ENCODE measurements at regions not wholly inside any gene's neighbourhood (a gene's known extent, or its start where the extent isn't known, plus 50 kb on each side); places are given as distances from the start of the nearest gene placed in this dataset.

GRCh38 chr5:6279607-6280006 is 98.7 kb downstream of the MED10 start:
- no peak overlapping the region for H3K9ac ChIP-seq (ENCODE audit: low read length in 5 of 5)
- H3K27me3 ChIP-seq (ENCODE audit: control insufficient read depth in 5 of 5, insufficient read depth in 4 of 5, low read length in 5 of 5), result peaks cover 0 to 4% (median 0%) of the 10 kb centered on the region in 5 donors
- no peaks in the 10 kb centered on the region for H3K36me3 ChIP-seq (ENCODE audit: control insufficient read depth in 5 of 5, insufficient read depth in 5 of 5, low read length in 5 of 5)
- no peaks in the 10 kb centered on the region for H3K9me3 ChIP-seq (ENCODE audit: control insufficient read depth in 5 of 5, low read length in 5 of 5)
- H3K4me1 ChIP-seq (ENCODE audit: control insufficient read depth in 5 of 5, insufficient read depth in 5 of 5, low read length in 5 of 5), result no peaks in the 10 kb centered on the region
- no peak overlapping the region for H3K4me3 ChIP-seq (ENCODE audit: low read depth in 1 of 5, low read length in 5 of 5)
- no peak overlapping the region for H3K27ac ChIP-seq (ENCODE audit: low read depth, low read length)

- Histone ChIP-seq H3K36me3 (ENCODE audit: control insufficient read depth in 5 of 5, insufficient read depth in 5 of 5, low read length in 5 of 5) (no peaks in the 10 kb centered on the region), H3K27ac (ENCODE audit: low read depth, low read length) (no peak overlapping the region), H3K9me3 (ENCODE audit: control insufficient read depth in 5 of 5, low read length in 5 of 5) (peaks cover 0 to 6% (median 0%) of the 10 kb centered on the region in 5 donors), H3K27me3 (ENCODE audit: control insufficient read depth in 5 of 5, insufficient read depth in 4 of 5, low read length in 5 of 5) (peaks cover 0 to 6% (median 0%) of the 10 kb centered on the region in 5 donors), H3K4me3 (ENCODE audit: low read depth in 1 of 5, low read length in 5 of 5) (no peak overlapping the region), H3K4me1 (ENCODE audit: control insufficient read depth in 5 of 5, insufficient read depth in 5 of 5, low read length in 5 of 5) (no peaks in the 10 kb centered on the region), H3K9ac (ENCODE audit: low read length in 5 of 5) (no peak overlapping the region)
These were observed 103.4 kb downstream of the MED10 start for GRCh38 chr5:6274846-6275543.

- H3K27ac ChIP-seq (ENCODE audit: low read depth, low read length), result no peak overlapping the region
- H3K9ac ChIP-seq (ENCODE audit: low read length in 5 of 5), result no peak overlapping the region
These were observed 104.6 kb downstream of the MED10 start for GRCh38 chr5:6273749-6274148.

GRCh38 chr5:6273090-6273735 is 105.1 kb downstream of the MED10 start:
- peaks cover 0 to 6% (median 0%) of the 10 kb centered on the region in 5 donors for H3K9me3 ChIP-seq (ENCODE audit: control insufficient read depth in 5 of 5, low read length in 5 of 5)
- H3K4me3 ChIP-seq (ENCODE audit: low read depth in 1 of 5, low read length in 5 of 5), result no peak overlapping the region
- H3K36me3 ChIP-seq (ENCODE audit: control insufficient read depth in 5 of 5, insufficient read depth in 5 of 5, low read length in 5 of 5), result no peaks in the 10 kb centered on the region
- H3K27ac ChIP-seq (ENCODE audit: low read depth, low read length), result no peak overlapping the region
- H3K9ac ChIP-seq (ENCODE audit: low read length in 5 of 5), result no peak overlapping the region
- no peaks in the 10 kb centered on the region for H3K4me1 ChIP-seq (ENCODE audit: control insufficient read depth in 5 of 5, insufficient read depth in 5 of 5, low read length in 5 of 5)
- peaks cover 0 to 6% (median 0%) of the 10 kb centered on the region in 5 donors for H3K27me3 ChIP-seq (ENCODE audit: control insufficient read depth in 5 of 5, insufficient read depth in 4 of 5, low read length in 5 of 5)

More at GRCh38 chr5:6273749-6274148, 104.6 kb downstream of the MED10 start:
- H3K36me3 ChIP-seq (ENCODE audit: control insufficient read depth in 5 of 5, insufficient read depth in 5 of 5, low read length in 5 of 5), result no peaks in the 10 kb centered on the region
- peaks cover 0 to 6% (median 0%) of the 10 kb centered on the region in 5 donors for H3K27me3 ChIP-seq (ENCODE audit: control insufficient read depth in 5 of 5, insufficient read depth in 4 of 5, low read length in 5 of 5)
- no peaks in the 10 kb centered on the region for H3K4me1 ChIP-seq (ENCODE audit: control insufficient read depth in 5 of 5, insufficient read depth in 5 of 5, low read length in 5 of 5)
- no peak overlapping the region for H3K4me3 ChIP-seq (ENCODE audit: low read depth in 1 of 5, low read length in 5 of 5)
- peaks cover 0 to 6% (median 0%) of the 10 kb centered on the region in 5 donors for H3K9me3 ChIP-seq (ENCODE audit: control insufficient read depth in 5 of 5, low read length in 5 of 5)

- Histone ChIP-seq H3K4me3 (ENCODE audit: low read depth in 1 of 5, low read length in 5 of 5) (no peak overlapping the region), H3K36me3 (ENCODE audit: control insufficient read depth in 5 of 5, insufficient read depth in 5 of 5, low read length in 5 of 5) (no peaks in the 10 kb centered on the region), H3K9me3 (ENCODE audit: control insufficient read depth in 5 of 5, low read length in 5 of 5) (peaks cover 0 to 10% (median 0%) of the 10 kb centered on the region in 5 donors), H3K4me1 (ENCODE audit: control insufficient read depth in 5 of 5, insufficient read depth in 5 of 5, low read length in 5 of 5) (no peaks in the 10 kb centered on the region), H3K9ac (ENCODE audit: low read length in 5 of 5) (no peak overlapping the region), H3K27me3 (ENCODE audit: control insufficient read depth in 5 of 5, insufficient read depth in 4 of 5, low read length in 5 of 5) (peaks cover 0 to 2% (median 0%) of the 10 kb centered on the region in 5 donors), H3K27ac (ENCODE audit: low read depth, low read length) (no peak overlapping the region)
These were observed 108.4 kb downstream of the MED10 start for GRCh38 chr5:6269925-6270324.

GRCh38 chr5:6266671-6267197 is 111.6 kb downstream of the MED10 start:
- H3K4me3 ChIP-seq (ENCODE audit: low read depth in 1 of 5, low read length in 5 of 5), result no peak overlapping the region
- peaks cover 0 to 10% (median 0%) of the 10 kb centered on the region in 5 donors for H3K9me3 ChIP-seq (ENCODE audit: control insufficient read depth in 5 of 5, low read length in 5 of 5)
- H3K4me1 ChIP-seq (ENCODE audit: control insufficient read depth in 5 of 5, insufficient read depth in 5 of 5, low read length in 5 of 5), result no peaks in the 10 kb centered on the region
- H3K27ac ChIP-seq (ENCODE audit: low read depth, low read length), result no peak overlapping the region
- no peaks in the 10 kb centered on the region for H3K36me3 ChIP-seq (ENCODE audit: control insufficient read depth in 5 of 5, insufficient read depth in 5 of 5, low read length in 5 of 5)
- H3K9ac ChIP-seq (ENCODE audit: low read length in 5 of 5), result no peak overlapping the region
- no peaks in the 10 kb centered on the region for H3K27me3 ChIP-seq (ENCODE audit: control insufficient read depth in 5 of 5, insufficient read depth in 4 of 5, low read length in 5 of 5)

- H3K36me3 ChIP-seq (ENCODE audit: control insufficient read depth in 5 of 5, insufficient read depth in 5 of 5, low read length in 5 of 5), result no peaks in the 10 kb centered on the region
- no peak overlapping the region for H3K9ac ChIP-seq (ENCODE audit: low read length in 5 of 5)
- no peak overlapping the region for H3K27ac ChIP-seq (ENCODE audit: low read depth, low read length)
- no peaks in the 10 kb centered on the region for H3K27me3 ChIP-seq (ENCODE audit: control insufficient read depth in 5 of 5, insufficient read depth in 4 of 5, low read length in 5 of 5)
- no peaks in the 10 kb centered on the region for H3K4me1 ChIP-seq (ENCODE audit: control insufficient read depth in 5 of 5, insufficient read depth in 5 of 5, low read length in 5 of 5)
- H3K4me3 ChIP-seq (ENCODE audit: low read depth in 1 of 5, low read length in 5 of 5), result no peak overlapping the region
- peaks cover 0 to 4% (median 0%) of the 10 kb centered on the region in 5 donors for H3K9me3 ChIP-seq (ENCODE audit: control insufficient read depth in 5 of 5, low read length in 5 of 5)
These were observed 114.0 kb downstream of the MED10 start for GRCh38 chr5:6264394-6264793.

GRCh38 chr5:6262651-6263363 is 115.5 kb downstream of the MED10 start:
- Histone ChIP-seq H3K4me3 (ENCODE audit: low read depth in 1 of 5, low read length in 5 of 5) (no peak overlapping the region), H3K9me3 (ENCODE audit: control insufficient read depth in 5 of 5, low read length in 5 of 5) (peaks cover 0 to 4% (median 2%) of the 10 kb centered on the region in 5 donors), H3K27me3 (ENCODE audit: control insufficient read depth in 5 of 5, insufficient read depth in 4 of 5, low read length in 5 of 5) (no peaks in the 10 kb centered on the region), H3K36me3 (ENCODE audit: control insufficient read depth in 5 of 5, insufficient read depth in 5 of 5, low read length in 5 of 5) (no peaks in the 10 kb centered on the region), H3K4me1 (ENCODE audit: control insufficient read depth in 5 of 5, insufficient read depth in 5 of 5, low read length in 5 of 5) (no peaks in the 10 kb centered on the region), H3K9ac (ENCODE audit: low read length in 5 of 5) (no peak overlapping the region), H3K27ac (ENCODE audit: low read depth, low read length) (no peak overlapping the region)

- Histone ChIP-seq H3K27me3 (ENCODE audit: control insufficient read depth in 5 of 5, insufficient read depth in 4 of 5, low read length in 5 of 5) (no peaks in the 10 kb centered on the region), H3K9ac (ENCODE audit: low read length in 5 of 5) (no peak overlapping the region), H3K36me3 (ENCODE audit: control insufficient read depth in 5 of 5, insufficient read depth in 5 of 5, low read length in 5 of 5) (no peaks in the 10 kb centered on the region), H3K9me3 (ENCODE audit: control insufficient read depth in 5 of 5, low read length in 5 of 5) (peaks cover 0 to 4% (median 2%) of the 10 kb centered on the region in 5 donors), H3K27ac (ENCODE audit: low read depth, low read length) (no peak overlapping the region), H3K4me1 (ENCODE audit: control insufficient read depth in 5 of 5, insufficient read depth in 5 of 5, low read length in 5 of 5) (no peaks in the 10 kb centered on the region), H3K4me3 (ENCODE audit: low read depth in 1 of 5, low read length in 5 of 5) (no peak overlapping the region)
These were observed 116.7 kb downstream of the MED10 start for GRCh38 chr5:6261668-6262067.

- H3K9me3 ChIP-seq (ENCODE audit: control insufficient read depth in 5 of 5, low read length in 5 of 5), result peaks cover 0 to 4% (median 2%) of the 10 kb centered on the region in 5 donors
- no peak overlapping the region for H3K9ac ChIP-seq (ENCODE audit: low read length in 5 of 5)
- H3K4me1 ChIP-seq (ENCODE audit: control insufficient read depth in 5 of 5, insufficient read depth in 5 of 5, low read length in 5 of 5), result no peaks in the 10 kb centered on the region
- no peaks in the 10 kb centered on the region for H3K36me3 ChIP-seq (ENCODE audit: control insufficient read depth in 5 of 5, insufficient read depth in 5 of 5, low read length in 5 of 5)
- H3K4me3 ChIP-seq (ENCODE audit: low read depth in 1 of 5, low read length in 5 of 5), result no peak overlapping the region
- no peak overlapping the region for H3K27ac ChIP-seq (ENCODE audit: low read depth, low read length)
- no peaks in the 10 kb centered on the region for H3K27me3 ChIP-seq (ENCODE audit: control insufficient read depth in 5 of 5, insufficient read depth in 4 of 5, low read length in 5 of 5)
These were observed 117.1 kb downstream of the MED10 start for GRCh38 chr5:6261256-6261655.

All from subcutaneous abdominal adipose tissue (tissue), 5 donors.